HG02571 (cell line): ENCODE measurements at regions not wholly inside any gene's neighbourhood (a gene's known extent, or its start where the extent isn't known, plus 50 kb on each side); places are given as distances from the start of the nearest gene placed in this dataset.
"Not testable (repeated sequence)": the region's sequence is repeated elsewhere in the genome, so short reads cannot be mapped to it uniquely, and the experiment has no call there.

ENCODE experiments used
- ATAC-seq: cut with Tn5 transposase; IDR thresholded peaks from one replicate; pipeline ENCODE4 v1.9.1; 2021; ENCODE audit warnings: mild to moderate bottlenecking, moderate library complexity; ENCODE audit not compliant: unreplicated experiment

GRCh38 chr4:129852434-129852833 lies 756.5 kb downstream of the C4orf33 start:
- ATAC-seq = no peak

GRCh38 chr4:129853685-129854467 lies 757.9 kb downstream of the C4orf33 start:
- not testable (repeated sequence) for ATAC-seq

DNA sequence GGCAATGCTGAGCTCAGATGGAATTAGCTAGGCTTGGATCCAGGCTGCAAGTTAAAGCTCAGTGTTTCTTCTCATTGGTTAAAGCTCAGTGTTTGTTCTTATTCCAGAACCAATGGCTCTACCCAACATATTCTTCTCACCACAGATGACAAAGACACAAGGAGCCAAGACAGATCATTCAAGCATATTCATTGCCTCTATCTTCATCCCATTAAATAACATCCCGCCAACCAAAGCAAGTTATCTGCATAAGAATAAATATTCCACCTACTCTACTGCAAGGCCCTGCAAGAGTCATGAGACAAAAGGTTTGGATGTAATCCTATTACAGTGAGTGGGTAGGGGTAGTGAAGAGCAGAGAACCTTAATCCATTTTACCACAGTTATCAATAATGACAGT lies 766.5 kb downstream of the C4orf33 start:
- no peak for ATAC-seq

DNA sequence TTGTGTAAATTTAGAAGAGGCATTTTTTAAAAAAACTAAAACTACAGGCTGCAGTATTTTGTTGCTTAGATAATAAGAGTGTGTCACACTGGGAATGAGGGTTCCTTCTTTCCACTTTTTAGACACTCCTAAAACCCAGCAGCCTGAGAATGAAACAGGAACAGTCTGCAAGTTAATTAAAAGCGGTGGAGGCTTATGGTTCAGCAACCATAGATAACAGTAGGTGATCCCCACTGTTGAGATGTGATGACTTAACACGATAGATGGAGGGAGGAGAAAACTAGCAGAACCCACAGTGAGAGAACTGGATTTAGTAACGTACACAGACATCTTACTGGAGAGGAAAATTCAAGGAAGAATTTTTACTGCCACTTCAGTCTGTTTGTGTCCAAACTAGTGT lies 767.3 kb downstream of the C4orf33 start:
- ATAC-seq = no peak

GRCh38 chr4:129883996-129884395 lies 788.0 kb downstream of the C4orf33 start:
- no peak for ATAC-seq

DNA sequence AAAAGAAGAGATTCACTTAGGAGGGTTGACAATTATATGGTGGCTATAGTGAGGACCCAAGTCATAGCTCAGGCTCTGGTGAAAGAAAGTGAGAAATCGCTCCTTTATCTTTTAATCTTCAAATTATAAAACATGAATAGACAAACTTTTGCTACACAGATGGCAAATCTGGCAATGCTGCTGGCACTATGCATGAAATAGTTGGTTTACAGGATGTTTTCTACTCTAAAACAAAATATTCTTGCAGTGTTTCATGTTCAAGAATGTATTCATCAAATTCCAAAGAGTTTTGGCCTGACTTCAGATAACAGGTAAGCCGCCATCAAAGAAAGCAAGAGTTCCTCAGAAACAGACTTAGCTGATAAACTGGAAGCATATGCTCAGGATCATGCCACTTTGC lies 801.2 kb downstream of the C4orf33 start:
- ATAC-seq = no peak

GRCh38 chr4:129899849-129900248 lies 803.9 kb downstream of the C4orf33 start:
- no peak for ATAC-seq

DNA sequence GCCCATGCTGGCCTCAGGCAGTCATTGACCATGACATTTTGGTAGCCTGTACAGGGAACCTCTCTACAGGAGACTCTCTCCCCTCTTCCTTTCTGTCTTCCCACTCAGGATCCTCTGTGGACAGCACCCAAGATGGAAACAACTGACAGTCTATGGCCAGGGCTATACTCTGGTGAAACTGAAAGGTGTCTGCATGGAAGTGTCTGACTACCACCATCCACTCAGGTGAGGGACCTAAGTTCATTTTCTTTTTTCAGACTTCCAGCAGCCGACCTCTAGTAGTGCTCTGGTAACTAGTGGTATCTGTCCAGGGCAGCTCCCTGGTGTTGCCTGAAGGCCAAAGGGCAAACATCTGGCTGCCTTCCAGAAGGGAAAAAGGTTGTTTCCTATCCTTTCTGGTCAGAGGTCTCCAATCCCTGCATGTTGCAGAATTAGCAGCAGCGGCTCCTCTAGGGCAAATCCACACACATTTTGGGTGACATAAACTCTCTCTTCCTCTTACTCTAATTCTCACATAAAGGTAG lies 804.5 kb downstream of the C4orf33 start:
- ATAC-seq = no peak

DNA sequence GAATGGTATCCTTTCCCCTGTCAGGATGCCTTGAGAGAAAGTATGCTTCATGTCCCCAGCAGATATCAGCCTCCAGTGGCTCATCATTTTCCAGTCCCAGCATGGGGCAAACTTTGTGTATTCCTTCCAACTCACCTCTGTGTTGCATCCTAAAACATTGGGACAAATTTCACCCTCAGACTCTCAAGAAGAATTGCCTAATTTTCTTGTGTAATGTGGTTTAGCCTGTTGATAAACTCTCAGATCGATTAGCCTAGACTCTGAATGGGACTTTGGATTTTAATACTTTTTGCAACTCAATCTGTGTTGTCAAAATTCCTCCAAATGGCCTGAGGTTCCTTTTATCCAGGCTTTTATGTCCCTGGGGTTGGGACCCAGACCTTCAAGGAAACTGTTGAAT lies 805.3 kb downstream of the C4orf33 start:
- no peak for ATAC-seq

- ATAC-seq = no peak
Observed at GRCh38 chr4:129903861-129904260, 807.9 kb downstream of the C4orf33 start.

- no peak for ATAC-seq
Observed at GRCh38 chr4:129905256-129905655, 809.3 kb downstream of the C4orf33 start.

DNA sequence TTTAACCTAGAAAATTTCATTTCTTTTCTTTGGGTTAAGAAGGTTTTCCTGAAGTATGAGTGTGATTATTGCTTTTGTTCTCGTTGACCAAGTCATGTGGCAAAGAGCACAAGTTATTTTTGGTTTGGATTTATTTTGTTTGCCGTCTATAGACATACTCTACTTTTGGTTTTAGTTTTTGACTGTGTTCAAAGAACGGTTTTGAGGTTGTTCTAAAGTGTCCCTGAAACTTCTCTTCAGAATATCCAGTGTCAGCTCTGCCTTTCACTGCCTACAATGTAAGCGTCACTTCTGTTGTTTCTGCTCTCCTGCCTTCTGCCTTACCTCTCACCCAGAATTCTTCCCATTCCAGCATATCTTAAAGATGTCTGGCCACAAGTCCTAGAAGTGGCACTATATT lies 812.2 kb downstream of the C4orf33 start:
- no peak for ATAC-seq

GRCh38 chr4:129916991-129917390 lies 821.0 kb downstream of the C4orf33 start:
- ATAC-seq = no peak

DNA sequence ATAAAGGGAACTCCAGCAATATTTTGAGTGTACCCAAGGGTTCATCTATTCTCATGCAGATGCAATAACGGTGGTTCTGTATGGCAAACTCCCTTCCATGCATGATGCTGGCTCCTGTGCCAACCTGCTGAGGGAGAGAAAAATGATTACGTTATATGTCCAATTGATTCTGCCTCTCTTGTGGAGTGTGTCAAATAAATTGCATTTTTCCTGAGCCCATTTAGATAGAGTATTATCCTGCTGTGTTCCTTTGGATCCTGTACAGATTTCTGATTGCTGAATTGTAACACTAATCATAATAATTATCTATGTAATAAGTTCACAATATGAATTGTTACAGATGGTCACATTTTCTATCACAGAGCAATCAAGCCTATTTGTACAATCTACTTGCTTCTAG lies 821.7 kb downstream of the C4orf33 start:
- no peak for ATAC-seq

DNA sequence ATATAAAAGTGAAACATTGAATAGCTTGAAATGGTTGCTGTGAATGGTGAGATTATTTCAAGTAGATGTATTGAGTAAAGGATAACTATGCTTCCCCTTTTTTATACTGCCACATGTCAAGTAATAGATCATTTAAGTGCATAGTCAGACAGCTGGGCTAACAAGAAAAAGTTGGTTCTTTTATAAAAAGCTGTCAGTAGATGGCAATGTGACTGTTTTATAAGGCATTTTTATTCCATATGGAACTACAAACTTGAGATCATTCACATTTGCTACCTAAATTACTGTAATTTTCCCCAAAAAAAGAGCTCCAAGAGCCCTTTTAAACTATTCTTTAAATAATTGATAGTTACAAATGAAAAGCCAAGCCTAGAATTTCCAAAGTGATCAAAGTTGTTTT lies 831.0 kb downstream of the C4orf33 start:
- no peak for ATAC-seq

GRCh38 chr4:129929052-129929451 lies 833.1 kb downstream of the C4orf33 start:
- ATAC-seq = no peak

DNA sequence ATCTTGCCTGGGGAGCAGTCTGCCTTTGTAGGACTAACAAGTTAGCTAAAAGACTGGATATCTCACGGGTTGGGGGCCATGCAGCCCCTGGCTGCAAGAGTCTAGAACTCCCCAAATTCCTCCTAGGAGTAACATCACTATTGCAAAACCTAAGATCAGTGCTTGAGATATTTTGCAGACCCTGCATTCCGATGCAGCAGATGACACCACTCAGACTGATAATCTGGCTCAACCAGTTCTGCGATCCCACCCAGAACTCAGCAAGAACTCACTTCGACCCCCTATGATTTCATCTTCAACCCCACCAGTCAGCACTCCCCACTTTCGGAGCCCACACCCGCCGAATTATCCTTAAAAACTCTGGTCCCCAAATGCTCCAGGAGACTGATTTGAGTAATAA lies 834.0 kb downstream of the C4orf33 start:
- no peak for ATAC-seq

DNA sequence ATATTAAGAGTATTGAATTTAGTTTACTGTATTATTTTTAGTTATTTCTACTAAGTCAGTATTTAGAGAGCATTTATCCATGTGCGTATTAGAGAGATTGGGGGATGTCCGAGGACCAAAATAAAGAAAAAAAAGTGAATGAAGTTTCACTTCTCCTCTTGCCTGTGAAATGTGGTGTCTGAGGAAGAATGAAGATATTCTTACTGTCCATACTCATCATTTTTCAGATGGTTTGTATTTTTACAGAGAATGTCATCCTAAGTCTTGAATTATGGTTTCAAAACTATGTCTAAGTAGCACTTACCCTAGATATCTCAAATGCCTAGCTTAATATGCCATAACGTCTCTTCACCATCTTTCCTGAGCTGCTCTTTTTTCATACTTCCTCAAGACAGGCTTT lies 854.3 kb downstream of the C4orf33 start:
- ATAC-seq = no peak

GRCh38 chr4:129966175-129966574 lies 870.2 kb downstream of the C4orf33 start:
- no peak for ATAC-seq

GRCh38 chr4:129968366-129968765 lies 872.4 kb downstream of the C4orf33 start:
- no peak for ATAC-seq

DNA sequence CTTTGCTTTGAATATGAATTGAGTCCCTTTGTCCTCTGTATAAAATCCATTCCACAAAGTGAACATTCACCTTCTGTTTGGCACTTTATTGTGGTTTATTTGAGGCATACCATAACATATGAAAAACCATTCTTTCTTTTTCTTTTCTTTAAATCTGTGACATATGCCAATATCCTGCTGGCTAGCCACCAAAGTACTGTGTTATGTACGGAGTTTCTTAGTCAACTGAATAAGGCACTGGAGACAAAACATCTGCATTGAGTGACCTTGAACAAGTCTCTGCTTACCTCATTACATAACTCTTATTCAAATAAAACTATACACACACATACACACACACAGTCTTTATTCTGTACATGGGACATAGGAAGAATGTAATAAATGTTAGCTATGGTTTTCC lies 872.8 kb downstream of the C4orf33 start:
- no peak for ATAC-seq

DNA sequence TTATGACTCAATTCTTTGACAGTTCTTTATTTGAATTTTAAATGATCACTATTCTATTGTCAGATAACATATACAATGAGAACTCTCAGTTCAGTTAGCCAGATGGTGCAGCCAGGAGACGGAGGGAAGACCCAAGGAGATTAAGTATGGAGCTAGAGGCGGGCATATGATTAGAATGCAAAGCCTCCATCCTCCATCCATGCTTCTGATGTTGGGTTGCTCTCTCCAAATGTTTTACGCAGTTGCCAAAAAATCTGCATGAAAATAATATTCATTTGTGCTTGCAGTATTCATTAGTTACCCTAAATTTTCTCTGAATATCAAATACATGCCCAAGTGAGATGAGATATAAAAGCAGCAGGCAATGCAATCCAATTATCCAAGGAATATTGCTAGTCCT lies 874.8 kb downstream of the C4orf33 start:
- no peak for ATAC-seq

DNA sequence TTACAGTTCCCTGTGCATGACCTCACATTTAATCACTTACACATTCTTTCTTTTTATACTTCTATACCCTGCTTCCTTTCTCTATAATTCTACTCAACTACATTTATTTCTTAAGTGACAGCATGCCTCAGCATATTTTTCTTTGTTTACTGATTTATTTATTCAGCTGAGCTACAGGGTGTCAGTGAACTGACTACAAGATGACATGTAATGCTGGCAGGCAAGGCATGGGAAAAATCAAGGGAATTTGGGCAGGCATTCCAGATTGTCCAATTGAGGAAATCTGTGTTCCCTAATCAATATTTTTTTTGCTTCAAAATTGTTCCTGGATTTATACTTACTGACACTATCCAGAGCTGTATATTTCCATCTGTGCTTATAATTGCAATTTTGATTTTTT lies 875.5 kb downstream of the C4orf33 start:
- no peak for ATAC-seq
